ENCODE measurements at regions not wholly inside any gene's neighbourhood (a gene's known extent, or its start where the extent isn't known, plus 50 kb on each side); places are given as distances from the start of the nearest gene placed in this dataset.
"Not testable (repeated sequence)": the region's sequence is repeated elsewhere in the genome, so short reads cannot be mapped to it uniquely, and the experiment has no call there.

DNA sequence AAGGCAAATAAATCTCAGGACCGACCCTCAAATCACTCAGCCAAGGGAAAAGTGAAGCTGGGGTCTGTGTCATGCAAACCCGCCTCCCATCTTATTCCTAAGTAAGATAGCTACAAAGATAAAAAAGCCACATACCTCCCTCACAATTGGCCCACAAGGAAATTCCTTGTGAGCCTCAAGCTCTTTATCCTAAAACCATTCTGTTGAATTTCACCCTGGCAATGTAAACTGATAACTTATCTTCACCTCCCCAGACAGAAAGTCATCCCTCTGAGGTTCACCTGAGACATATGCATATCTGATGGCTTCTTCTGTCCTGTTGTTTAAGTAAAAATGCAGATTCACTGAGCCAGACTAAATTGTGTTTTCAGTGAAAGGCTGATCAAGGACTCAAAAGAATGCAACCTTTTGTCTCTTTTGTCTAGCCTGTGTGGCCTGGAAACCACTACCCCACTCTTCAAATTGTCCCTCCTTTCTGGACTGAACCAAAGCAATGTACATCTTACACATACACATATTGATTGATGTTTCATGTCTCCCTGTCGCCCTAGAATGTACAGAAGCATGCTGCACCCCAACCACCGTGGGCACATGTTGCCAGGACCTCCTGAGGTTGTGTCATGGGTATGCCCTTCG, 91.3 kb downstream of the MFAP3L start:
- DNase-seq (ENCODE audit: low read depth), result no peak
- in situ Hi-C loops (cut with HindIII; ENCODE audit: low sequenced_read_pairs), result no loop called here
- TF ChIP-seq, protein P1, sequence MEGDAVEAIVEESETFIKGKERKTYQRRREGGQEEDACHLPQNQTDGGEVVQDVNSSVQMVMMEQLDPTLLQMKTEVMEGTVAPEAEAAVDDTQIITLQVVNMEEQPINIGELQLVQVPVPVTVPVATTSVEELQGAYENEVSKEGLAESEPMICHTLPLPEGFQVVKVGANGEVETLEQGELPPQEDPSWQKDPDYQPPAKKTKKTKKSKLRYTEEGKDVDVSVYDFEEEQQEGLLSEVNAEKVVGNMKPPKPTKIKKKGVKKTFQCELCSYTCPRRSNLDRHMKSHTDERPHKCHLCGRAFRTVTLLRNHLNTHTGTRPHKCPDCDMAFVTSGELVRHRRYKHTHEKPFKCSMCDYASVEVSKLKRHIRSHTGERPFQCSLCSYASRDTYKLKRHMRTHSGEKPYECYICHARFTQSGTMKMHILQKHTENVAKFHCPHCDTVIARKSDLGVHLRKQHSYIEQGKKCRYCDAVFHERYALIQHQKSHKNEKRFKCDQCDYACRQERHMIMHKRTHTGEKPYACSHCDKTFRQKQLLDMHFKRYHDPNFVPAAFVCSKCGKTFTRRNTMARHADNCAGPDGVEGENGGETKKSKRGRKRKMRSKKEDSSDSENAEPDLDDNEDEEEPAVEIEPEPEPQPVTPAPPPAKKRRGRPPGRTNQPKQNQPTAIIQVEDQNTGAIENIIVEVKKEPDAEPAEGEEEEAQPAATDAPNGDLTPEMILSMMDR (IDR thresholded peaks at IDR 0.05; ENCODE audit: low read depth, low read length, missing control alignments), result no peak
- no peak overlapping the region for H3K4me3 ChIP-seq (ENCODE audit: low read depth, low read length)

DNA sequence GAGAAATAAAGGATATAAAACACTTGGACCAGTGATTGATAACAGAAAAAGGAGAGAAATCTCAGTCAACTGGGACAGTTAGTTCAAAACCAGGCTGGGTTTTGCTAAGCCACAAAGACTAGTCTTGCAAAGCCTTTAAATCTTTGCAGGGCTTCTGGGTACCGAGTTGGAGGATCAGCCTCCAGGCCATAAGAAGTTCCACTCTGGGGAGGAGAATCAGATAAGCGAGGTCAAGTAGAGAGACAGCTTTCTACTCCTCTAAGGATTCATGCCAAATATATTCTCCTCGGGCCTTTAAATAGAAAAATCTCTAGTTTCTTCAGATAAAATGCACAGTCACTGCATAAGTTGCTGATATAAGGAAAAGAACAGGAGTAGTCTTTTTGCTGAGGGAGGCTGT, 92.7 kb downstream of the MFAP3L start:
- TF ChIP-seq, protein P1 (IDR thresholded peaks at IDR 0.05; ENCODE audit: low read depth, low read length, missing control alignments), result no peak
- in situ Hi-C loops (cut with HindIII; ENCODE audit: low sequenced_read_pairs), result no loop called here
- no peak for DNase-seq (ENCODE audit: low read depth)
- no peak overlapping the region for H3K4me3 ChIP-seq (ENCODE audit: low read depth, low read length)

GRCh38 chr4:169931964-169932363, 94.2 kb downstream of the MFAP3L start:
- in situ Hi-C loops (cut with HindIII; ENCODE audit: low sequenced_read_pairs), result no loop called here
- no peak overlapping the region for H3K4me3 ChIP-seq (ENCODE audit: low read depth, low read length)
- no peak for DNase-seq (ENCODE audit: low read depth)
- TF ChIP-seq, protein P1 (IDR thresholded peaks at IDR 0.05; ENCODE audit: low read depth, low read length, missing control alignments), result no peak

DNA sequence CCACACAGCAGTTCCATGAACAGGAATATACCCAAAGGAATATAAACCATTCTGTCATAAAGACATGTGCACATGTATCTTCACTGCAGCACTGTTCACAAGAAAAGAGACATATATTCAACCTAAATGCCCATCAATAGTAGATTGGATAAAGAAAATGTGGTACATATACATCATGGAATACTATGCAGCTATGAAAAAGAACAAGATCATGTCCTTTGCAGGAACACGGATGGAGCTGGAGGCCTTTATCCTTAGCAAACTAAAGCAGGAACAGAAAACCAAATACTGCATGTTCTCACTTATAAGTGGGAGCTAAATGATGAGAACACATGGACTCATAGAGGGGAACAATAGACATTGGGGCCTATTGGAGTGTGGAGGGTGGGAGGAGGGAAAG, 95.4 kb downstream of the MFAP3L start:
- H3K4me3 ChIP-seq (ENCODE audit: low read depth, low read length); in situ Hi-C loops (cut with HindIII; ENCODE audit: low sequenced_read_pairs); DNase-seq (ENCODE audit: low read depth): not testable (repeated sequence)

DNA sequence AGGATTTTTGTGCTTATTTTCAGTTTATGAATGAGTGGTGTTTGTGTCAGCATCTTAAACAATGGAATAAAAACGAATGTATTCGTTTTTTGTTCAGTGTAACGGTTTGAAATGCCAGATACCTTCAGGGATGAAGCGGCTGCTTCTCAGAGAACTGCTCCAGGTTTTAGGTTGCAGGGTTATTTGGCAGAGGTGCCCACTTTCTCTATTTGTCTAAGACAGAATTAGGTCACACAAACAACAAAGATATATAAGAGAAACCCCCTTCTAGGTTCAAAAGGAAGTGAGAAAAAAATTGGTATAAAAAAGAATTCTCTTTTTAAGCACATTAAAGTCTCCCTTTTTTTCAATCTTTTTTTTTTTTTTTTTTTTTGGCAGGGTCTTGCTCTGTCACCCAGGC, 98.9 kb downstream of the MFAP3L start:
- TF ChIP-seq, protein P1 (IDR thresholded peaks at IDR 0.05; ENCODE audit: low read depth, low read length, missing control alignments), result no peak
- H3K4me3 ChIP-seq (ENCODE audit: low read depth, low read length), result no peak overlapping the region
- no peak for DNase-seq (ENCODE audit: low read depth)
- in situ Hi-C loops (cut with HindIII; ENCODE audit: low sequenced_read_pairs), result no loop called here

GRCh38 chr4:169925678-169926077, 100.5 kb downstream of the MFAP3L start:
- TF ChIP-seq, protein P1 (IDR thresholded peaks at IDR 0.05; ENCODE audit: low read depth, low read length, missing control alignments), result no peak
- in situ Hi-C loops (cut with HindIII; ENCODE audit: low sequenced_read_pairs), result no loop called here
- H3K4me3 ChIP-seq (ENCODE audit: low read depth, low read length), result no peak overlapping the region
- no peak for DNase-seq (ENCODE audit: low read depth)

- no peak for DNase-seq (ENCODE audit: low read depth)
- in situ Hi-C loops (cut with HindIII; ENCODE audit: low sequenced_read_pairs), result no loop called here
- TF ChIP-seq, protein P1 (IDR thresholded peaks at IDR 0.05; ENCODE audit: low read depth, low read length, missing control alignments), result no peak
- H3K4me3 ChIP-seq (ENCODE audit: low read depth, low read length), result no peak overlapping the region
Observed at GRCh38 chr4:169922632-169923276, 103.4 kb downstream of the MFAP3L start.

All from astrocyte of the cerebellum (primary cell).